Right atrium auricular region (tissue), 2 donors: ENCODE measurements at regions not wholly inside any gene's neighbourhood (a gene's known extent, or its start where the extent isn't known, plus 50 kb on each side); places are given as distances from the start of the nearest gene placed in this dataset.

ENCODE experiments used
- DNase-seq: peaks from one replicate; pipeline ENCODE4 v3.0.0-alpha.2; 2019; ENCODE audit warnings: low spot score
- H3K27ac ChIP-seq, 2 donors: fragments of 200-600 bp; sonication (generic); 1 replicate in 1 of 2; 2 replicates in 1 of 2; pipeline ENCODE4 v1.5.1; 2016 to 2019
- H3K27me3 ChIP-seq, 2 donors: fragments of 200-600 bp; sonication (generic); one replicate each; pipeline versions ENCODE4 v1.5.1 to v1.6.0; 2017 to 2019
- H3K36me3 ChIP-seq: fragments of 200-600 bp; sonication (generic); one replicate; pipeline ENCODE4 v1.5.1; 2016
- H3K4me1 ChIP-seq, 2 donors: fragments of 200-600 bp; sonication (generic); one replicate each; pipeline versions ENCODE4 v1.5.1 to v1.6.0; 2017 to 2019
- H3K4me3 ChIP-seq, 2 donors: fragments of 200-600 bp; sonication (generic); 1 replicate in 1 of 2; 2 replicates in 1 of 2; pipeline ENCODE4 v1.5.1; 2017 to 2019; ENCODE audit warnings: mild to moderate bottlenecking in 1 of 2, moderate library complexity in 1 of 2
- H3K9me3 ChIP-seq, 2 donors: fragments of 200-600 bp; sonication (generic); one replicate each; pipeline ENCODE4 v1.5.1; 2019
- CTCF ChIP-seq, 2 donors: fragments of 200-600 bp; sonication (generic); IDR thresholded peaks; one replicate each; pipeline ENCODE4 v1.5.1; 2019; ENCODE audit warnings: antibody characterized with exemption in 2 of 2

- Histone ChIP-seq H3K27ac (no peak overlapping the region), H3K27me3 (no peaks in the 10 kb centered on the region), H3K9me3 (no peaks in the 10 kb centered on the region), H3K4me3 (no peak overlapping the region), H3K4me1 (no peaks in the 10 kb centered on the region), H3K36me3 (no peaks in the 10 kb centered on the region)
- no peak for TF ChIP-seq CTCF (IDR thresholded peaks at IDR 0.05)
- no peak for DNase-seq
Measured at GRCh38 chr1:172875892-172876291, 174.8 kb downstream of the TNFSF18 start.

GRCh38 chr1:172882385-172882784 is 168.4 kb downstream of the TNFSF18 start:
- no peaks in the 10 kb centered on the region for H3K27me3 ChIP-seq
- no peaks in the 10 kb centered on the region for H3K9me3 ChIP-seq
- DNase-seq, result no peak
- no peaks in the 10 kb centered on the region for H3K4me1 ChIP-seq
- no peaks in the 10 kb centered on the region for H3K36me3 ChIP-seq
- no peak overlapping the region for H3K4me3 ChIP-seq
- TF ChIP-seq CTCF (IDR thresholded peaks at IDR 0.05), result no peak
- H3K27ac ChIP-seq, result no peak overlapping the region

- Histone ChIP-seq H3K27me3 (no peaks in the 10 kb centered on the region), H3K9me3 (no peaks in the 10 kb centered on the region), H3K36me3 (no peaks in the 10 kb centered on the region), H3K27ac (no peak overlapping the region), H3K4me1 (no peaks in the 10 kb centered on the region), H3K4me3 (no peak overlapping the region)
- TF ChIP-seq CTCF (IDR thresholded peaks at IDR 0.05), result no peak
- no peak for DNase-seq
Measured at GRCh38 chr1:172882791-172883386, 167.9 kb downstream of the TNFSF18 start.

- Histone ChIP-seq H3K27me3 (no peaks in the 10 kb centered on the region), H3K4me1 (no peaks in the 10 kb centered on the region), H3K9me3 (no peaks in the 10 kb centered on the region), H3K36me3 (no peaks in the 10 kb centered on the region), H3K27ac (no peak overlapping the region), H3K4me3 (no peak overlapping the region)
- no peak for DNase-seq
- TF ChIP-seq CTCF (IDR thresholded peaks at IDR 0.05), result no peak
Measured at GRCh38 chr1:172883387-172883791, 167.4 kb downstream of the TNFSF18 start.

- Histone ChIP-seq H3K9me3 (no peaks in the 10 kb centered on the region), H3K36me3 (no peaks in the 10 kb centered on the region), H3K27me3 (no peaks in the 10 kb centered on the region), H3K4me1 (no peaks in the 10 kb centered on the region), H3K4me3 (no peak overlapping the region), H3K27ac (no peak overlapping the region)
- no peak for TF ChIP-seq CTCF (IDR thresholded peaks at IDR 0.05)
- no peak for DNase-seq
Measured at GRCh38 chr1:172883844-172884243, 166.9 kb downstream of the TNFSF18 start.

- H3K27ac ChIP-seq, result no peak overlapping the region
- no peaks in the 10 kb centered on the region for H3K36me3 ChIP-seq
- no peaks in the 10 kb centered on the region for H3K9me3 ChIP-seq
- H3K4me3 ChIP-seq, result no peak overlapping the region
- no peak for TF ChIP-seq CTCF (IDR thresholded peaks at IDR 0.05)
- H3K27me3 ChIP-seq, result no peaks in the 10 kb centered on the region
- H3K4me1 ChIP-seq, result no peaks in the 10 kb centered on the region
- no peak for DNase-seq
Measured at GRCh38 chr1:172885411-172885810, 165.3 kb downstream of the TNFSF18 start.
